ENCODE measurements at regions not wholly inside any gene's neighbourhood (a gene's known extent, or its start where the extent isn't known, plus 50 kb on each side); places are given as distances from the start of the nearest gene placed in this dataset.
"Not testable (repeated sequence)": the region's sequence is repeated elsewhere in the genome, so short reads cannot be mapped to it uniquely, and the experiment has no call there.

- 86 to 96% methylated on average over 3 of the region's 3 CpGs for WGBS, 2 donors
Measured at GRCh38 chr3:137330246-137330645, 372.5 kb downstream of the IL20RB start.

GRCh38 chr3:137332297-137332696, 374.5 kb downstream of the IL20RB start:
- WGBS, 2 donors: 76 to 77% methylated on average over 2 of the region's 2 CpGs
- H3K36me3 ChIP-seq (ENCODE audit: control insufficient read depth in 4 of 4, insufficient read depth in 4 of 4, low read length in 4 of 4): no peaks in the 10 kb centered on the region
- H3K27ac ChIP-seq (ENCODE audit: low read depth in 1 of 2, low read length in 1 of 2): no peak overlapping the region
- no peaks in the 10 kb centered on the region for H3K27me3 ChIP-seq (ENCODE audit: control insufficient read depth in 3 of 3, insufficient read depth in 3 of 3, low read length in 2 of 3)
- DNase-seq (no peak), ATAC-seq (ENCODE audit: insufficient read depth, low FRiP score) (no peak)
- TF ChIP-seq CTCF (IDR thresholded peaks at IDR 0.05; ENCODE audit: control extremely low read depth, extremely low read depth): no peak
- H3K9ac ChIP-seq (ENCODE audit: insufficient read depth in 1 of 2, low read length in 2 of 2): no peak overlapping the region
- no peaks in the 10 kb centered on the region for H3K4me1 ChIP-seq (ENCODE audit: control insufficient read depth in 5 of 5, insufficient read depth in 5 of 5, low read length in 5 of 5)
- peaks cover 0 to 1% (median 0%) of the 10 kb centered on the region in 4 donors for H3K9me3 ChIP-seq (ENCODE audit: control insufficient read depth in 4 of 4, insufficient read depth in 3 of 4, low read length in 3 of 4)
- H3K4me3 ChIP-seq: no peak overlapping the region

More at GRCh38 chr3:137330246-137330645, 372.5 kb downstream of the IL20RB start:
- no peak for TF ChIP-seq CTCF (IDR thresholded peaks at IDR 0.05; ENCODE audit: control extremely low read depth, extremely low read depth)
- Histone ChIP-seq H3K9me3 (ENCODE audit: control insufficient read depth in 4 of 4, insufficient read depth in 3 of 4, low read length in 3 of 4) (peaks cover 0 to 5% (median 0%) of the 10 kb centered on the region in 4 donors), H3K4me1 (ENCODE audit: control insufficient read depth in 5 of 5, insufficient read depth in 5 of 5, low read length in 5 of 5) (no peaks in the 10 kb centered on the region), H3K36me3 (ENCODE audit: control insufficient read depth in 4 of 4, insufficient read depth in 4 of 4, low read length in 4 of 4) (no peaks in the 10 kb centered on the region), H3K4me3 (no peak overlapping the region), H3K27me3 (ENCODE audit: control insufficient read depth in 3 of 3, insufficient read depth in 3 of 3, low read length in 2 of 3) (no peaks in the 10 kb centered on the region), H3K9ac (ENCODE audit: insufficient read depth in 1 of 2, low read length in 2 of 2) (no peak overlapping the region), H3K27ac (ENCODE audit: low read depth in 1 of 2, low read length in 1 of 2) (no peak overlapping the region)
- DNase-seq (no peak), ATAC-seq (ENCODE audit: insufficient read depth, low FRiP score) (no peak)

GRCh38 chr3:137335478-137335877, 377.7 kb downstream of the IL20RB start:
- Histone ChIP-seq H3K36me3 (ENCODE audit: control insufficient read depth in 4 of 4, insufficient read depth in 4 of 4, low read length in 4 of 4) (no peaks in the 10 kb centered on the region), H3K4me1 (ENCODE audit: control insufficient read depth in 5 of 5, insufficient read depth in 5 of 5, low read length in 5 of 5) (no peaks in the 10 kb centered on the region), H3K27me3 (ENCODE audit: control insufficient read depth in 3 of 3, insufficient read depth in 3 of 3, low read length in 2 of 3) (no peaks in the 10 kb centered on the region), H3K9ac (ENCODE audit: insufficient read depth in 1 of 2, low read length in 2 of 2) (no peak overlapping the region), H3K4me3 (no peak overlapping the region), H3K27ac (ENCODE audit: low read depth in 1 of 2, low read length in 1 of 2) (no peak overlapping the region), H3K9me3 (ENCODE audit: control insufficient read depth in 4 of 4, insufficient read depth in 3 of 4, low read length in 3 of 4) (peaks cover 0 to 5% (median 0%) of the 10 kb centered on the region in 4 donors)
- no peak for TF ChIP-seq CTCF (IDR thresholded peaks at IDR 0.05; ENCODE audit: control extremely low read depth, extremely low read depth)
- DNase-seq (no peak), ATAC-seq (ENCODE audit: insufficient read depth, low FRiP score) (no peak)
- 47 to 60% methylated on average over 7 of the region's 7 CpGs for WGBS, 2 donors

- H3K4me3 ChIP-seq; DNase-seq; H3K27me3 ChIP-seq (ENCODE audit: control insufficient read depth in 3 of 3, insufficient read depth in 3 of 3, low read length in 2 of 3); H3K9ac ChIP-seq (ENCODE audit: insufficient read depth in 1 of 2, low read length in 2 of 2); ATAC-seq (ENCODE audit: insufficient read depth, low FRiP score); H3K9me3 ChIP-seq (ENCODE audit: control insufficient read depth in 4 of 4, insufficient read depth in 3 of 4, low read length in 3 of 4); H3K36me3 ChIP-seq (ENCODE audit: control insufficient read depth in 4 of 4, insufficient read depth in 4 of 4, low read length in 4 of 4); H3K27ac ChIP-seq (ENCODE audit: low read depth in 1 of 2, low read length in 1 of 2); H3K4me1 ChIP-seq (ENCODE audit: control insufficient read depth in 5 of 5, insufficient read depth in 5 of 5, low read length in 5 of 5): not testable (repeated sequence)
- WGBS, 2 donors: 72 to 75% methylated on average over 5 of the region's 5 CpGs
Measured at GRCh38 chr3:137338400-137338799, 380.6 kb downstream of the IL20RB start.

Data from lung (tissue), 11 donors.